HG03558 (cell line): ENCODE measurements at regions not wholly inside any gene's neighbourhood (a gene's known extent, or its start where the extent isn't known, plus 50 kb on each side); places are given as distances from the start of the nearest gene placed in this dataset.

ENCODE experiments used
- ATAC-seq: cut with Tn5 transposase; IDR thresholded peaks from one replicate; pipeline ENCODE4 v1.9.1; 2021; ENCODE audit warnings: moderate number of reproducible peaks; ENCODE audit not compliant: unreplicated experiment; ENCODE audit errors: extremely low read depth

GRCh38 chr13:99829161-99829560, 142.4 kb downstream of the ZIC5 start:
- ATAC-seq = no peak

GRCh38 chr13:99828735-99829134, 142.8 kb downstream of the ZIC5 start:
- ATAC-seq = no peak

- ATAC-seq = no peak
Observed at GRCh38 chr13:99828123-99828522, 143.4 kb downstream of the ZIC5 start.

- no peak for ATAC-seq
Observed at GRCh38 chr13:99827011-99827772, 144.4 kb downstream of the ZIC5 start.

GRCh38 chr13:99823961-99824360, 147.6 kb downstream of the ZIC5 start:
- ATAC-seq = no peak

GRCh38 chr13:99822820-99823219, 148.7 kb downstream of the ZIC5 start:
- ATAC-seq = no peak

- ATAC-seq = no peak
Observed at GRCh38 chr13:99821741-99822140, 149.8 kb downstream of the ZIC5 start.

- no peak for ATAC-seq
Observed at GRCh38 chr13:99819967-99820366, 151.6 kb downstream of the ZIC5 start.

- no peak for ATAC-seq
Observed at GRCh38 chr13:99816321-99816720, 155.2 kb downstream of the ZIC5 start.

GRCh38 chr13:99813336-99814095, 158.1 kb downstream of the ZIC5 start:
- no peak for ATAC-seq

GRCh38 chr13:99812625-99813024, 158.9 kb downstream of the ZIC5 start:
- no peak for ATAC-seq

- no peak for ATAC-seq
Observed at GRCh38 chr13:99811067-99811700, 160.4 kb downstream of the ZIC5 start.

GRCh38 chr13:99809926-99810325, 161.6 kb downstream of the ZIC5 start:
- no peak for ATAC-seq

GRCh38 chr13:99809496-99809895, 162.1 kb downstream of the ZIC5 start:
- no peak for ATAC-seq

GRCh38 chr13:99808786-99809185, 162.8 kb downstream of the ZIC5 start:
- no peak for ATAC-seq

GRCh38 chr13:99806671-99807070, 164.9 kb downstream of the ZIC5 start:
- no peak for ATAC-seq

- ATAC-seq = no peak
Observed at GRCh38 chr13:99805361-99805760, 166.2 kb downstream of the ZIC5 start.

GRCh38 chr13:99803141-99803540, 168.4 kb downstream of the ZIC5 start:
- no peak for ATAC-seq

GRCh38 chr13:99802416-99802815, 169.2 kb downstream of the ZIC5 start:
- no peak for ATAC-seq

- no peak for ATAC-seq
Observed at GRCh38 chr13:99800951-99801350, 170.6 kb downstream of the ZIC5 start.

GRCh38 chr13:99800011-99800410, 171.6 kb downstream of the ZIC5 start:
- no peak for ATAC-seq
